ENCODE measurements at regions not wholly inside any gene's neighbourhood (a gene's known extent, or its start where the extent isn't known, plus 50 kb on each side); places are given as distances from the start of the nearest gene placed in this dataset.

- peaks cover 5% of the 10 kb centered on the region for H3K9me3 Mint-ChIP-seq (ENCODE audit: low read depth)
- no peaks in the 10 kb centered on the region for H3K27me3 Mint-ChIP-seq
- no peak overlapping the region for H3K4me3 Mint-ChIP-seq (ENCODE audit: low read depth)
- H3K4me1 Mint-ChIP-seq (ENCODE audit: low read depth), result no peaks in the 10 kb centered on the region
- H3K27ac Mint-ChIP-seq, result no peak overlapping the region
- no peak for TF ChIP-seq CTCF (IDR thresholded peaks at IDR 0.05; ENCODE audit: unreplicated experiment)
- DNase-seq (ENCODE audit: low spot score, unreplicated experiment), result no peak
- no peaks in the 10 kb centered on the region for H3K36me3 Mint-ChIP-seq (ENCODE audit: insufficient read depth)
Observed at GRCh38 chr1:187275985-187276575, 447.3 kb downstream of the PLA2G4A start.

GRCh38 chr1:187276677-187277076 is 447.9 kb downstream of the PLA2G4A start:
- no peaks in the 10 kb centered on the region for H3K4me1 Mint-ChIP-seq (ENCODE audit: low read depth)
- H3K27me3 Mint-ChIP-seq, result no peaks in the 10 kb centered on the region
- no peak overlapping the region for H3K4me3 Mint-ChIP-seq (ENCODE audit: low read depth)
- no peak overlapping the region for H3K27ac Mint-ChIP-seq
- H3K9me3 Mint-ChIP-seq (ENCODE audit: low read depth), result peaks cover 5% of the 10 kb centered on the region
- H3K36me3 Mint-ChIP-seq (ENCODE audit: insufficient read depth), result no peaks in the 10 kb centered on the region
- no peak for DNase-seq (ENCODE audit: low spot score, unreplicated experiment)
- no peak for TF ChIP-seq CTCF (IDR thresholded peaks at IDR 0.05; ENCODE audit: unreplicated experiment)

GRCh38 chr1:187280031-187280430 is 451.3 kb downstream of the PLA2G4A start:
- DNase-seq (ENCODE audit: low spot score, unreplicated experiment), result no peak
- Mint-ChIP-seq H3K36me3 (ENCODE audit: insufficient read depth) (no peaks in the 10 kb centered on the region), H3K9me3 (ENCODE audit: low read depth) (peaks cover 1% of the 10 kb centered on the region), H3K4me3 (ENCODE audit: low read depth) (no peak overlapping the region), H3K27me3 (no peaks in the 10 kb centered on the region), H3K4me1 (ENCODE audit: low read depth) (no peaks in the 10 kb centered on the region), H3K27ac (no peak overlapping the region)
- no peak for TF ChIP-seq CTCF (IDR thresholded peaks at IDR 0.05; ENCODE audit: unreplicated experiment)

- no peak for TF ChIP-seq CTCF (IDR thresholded peaks at IDR 0.05; ENCODE audit: unreplicated experiment)
- no peak for DNase-seq (ENCODE audit: low spot score, unreplicated experiment)
- no peak overlapping the region for H3K27ac Mint-ChIP-seq
- H3K27me3 Mint-ChIP-seq, result no peaks in the 10 kb centered on the region
- H3K4me1 Mint-ChIP-seq (ENCODE audit: low read depth), result no peaks in the 10 kb centered on the region
- no peaks in the 10 kb centered on the region for H3K36me3 Mint-ChIP-seq (ENCODE audit: insufficient read depth)
- H3K9me3 Mint-ChIP-seq (ENCODE audit: low read depth), result no peaks in the 10 kb centered on the region
- no peak overlapping the region for H3K4me3 Mint-ChIP-seq (ENCODE audit: low read depth)
Observed at GRCh38 chr1:187281085-187281484, 452.3 kb downstream of the PLA2G4A start.

GRCh38 chr1:187283984-187284383 is 455.2 kb downstream of the PLA2G4A start:
- Mint-ChIP-seq H3K27ac (no peak overlapping the region), H3K9me3 (ENCODE audit: low read depth) (peaks cover 6% of the 10 kb centered on the region), H3K27me3 (no peaks in the 10 kb centered on the region), H3K36me3 (ENCODE audit: insufficient read depth) (no peaks in the 10 kb centered on the region), H3K4me3 (ENCODE audit: low read depth) (no peak overlapping the region), H3K4me1 (ENCODE audit: low read depth) (no peaks in the 10 kb centered on the region)
- DNase-seq (ENCODE audit: low spot score, unreplicated experiment), result no peak
- no peak for TF ChIP-seq CTCF (IDR thresholded peaks at IDR 0.05; ENCODE audit: unreplicated experiment)

Data from progenitor cell of endocrine pancreas (in vitro differentiated cells).